ENCODE measurements at regions not wholly inside any gene's neighbourhood (a gene's known extent, or its start where the extent isn't known, plus 50 kb on each side); places are given as distances from the start of the nearest gene placed in this dataset.
"Not testable (repeated sequence)": the region's sequence is repeated elsewhere in the genome, so short reads cannot be mapped to it uniquely, and the experiment has no call there.

GRCh38 chr15:69760890-69761568, 308.4 kb downstream of the RPLP1 start:
- DNase-seq = peak in 1 of 3 donors; percentile 96

- peak in 1 of 3 donors; percentile 38 for DNase-seq
Observed at GRCh38 chr15:69762373-69763148, 309.9 kb downstream of the RPLP1 start.

- no peak for DNase-seq
Observed at GRCh38 chr15:69763831-69764230, 311.2 kb downstream of the RPLP1 start.

- no peak for DNase-seq
Observed at GRCh38 chr15:69766156-69766555, 313.5 kb downstream of the RPLP1 start.

DNA sequence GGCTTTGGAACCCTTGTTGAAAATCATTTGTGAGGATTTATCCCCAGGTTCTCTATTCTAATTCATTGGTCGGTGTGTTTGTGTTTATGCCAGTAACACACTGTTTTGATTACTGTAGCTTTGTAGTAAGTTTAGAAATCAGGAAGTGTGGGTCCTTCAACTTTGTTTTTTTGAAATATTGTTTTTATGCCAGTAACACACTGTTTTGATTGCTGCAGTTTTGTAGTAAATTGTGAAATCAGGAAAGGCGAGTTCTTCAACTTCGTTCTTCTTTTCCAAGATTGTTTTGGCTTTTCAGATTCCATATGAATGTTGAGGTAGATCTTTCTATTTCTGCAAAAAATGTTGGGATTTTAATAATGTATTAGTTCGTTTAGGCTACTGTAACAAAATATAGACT, 314.6 kb downstream of the RPLP1 start:
- DNase-seq = no peak

DNA sequence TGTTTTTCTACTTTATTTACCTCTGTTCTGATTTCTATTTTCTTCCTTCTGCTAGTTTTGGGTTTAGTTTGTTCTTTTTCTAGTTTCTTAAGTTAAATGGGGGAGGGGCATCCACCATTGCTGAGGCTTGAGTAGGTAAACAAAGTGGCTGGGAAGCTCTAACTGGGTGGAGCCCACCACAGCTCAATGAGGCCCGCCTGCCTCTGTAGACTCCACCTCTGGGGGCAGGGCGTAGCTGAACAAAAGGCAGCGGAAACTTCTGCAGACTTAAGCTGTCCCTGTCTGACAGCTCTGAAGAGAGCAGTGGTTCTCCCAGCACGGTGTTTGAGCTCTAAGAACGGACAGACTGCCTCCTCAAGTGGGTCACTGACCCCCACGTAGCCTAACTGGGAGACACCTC, 316.7 kb downstream of the RPLP1 start:
- not testable (repeated sequence) for DNase-seq

- not testable (repeated sequence) for DNase-seq
Observed at GRCh38 chr15:69774258-69774657, 321.6 kb downstream of the RPLP1 start.

DNA sequence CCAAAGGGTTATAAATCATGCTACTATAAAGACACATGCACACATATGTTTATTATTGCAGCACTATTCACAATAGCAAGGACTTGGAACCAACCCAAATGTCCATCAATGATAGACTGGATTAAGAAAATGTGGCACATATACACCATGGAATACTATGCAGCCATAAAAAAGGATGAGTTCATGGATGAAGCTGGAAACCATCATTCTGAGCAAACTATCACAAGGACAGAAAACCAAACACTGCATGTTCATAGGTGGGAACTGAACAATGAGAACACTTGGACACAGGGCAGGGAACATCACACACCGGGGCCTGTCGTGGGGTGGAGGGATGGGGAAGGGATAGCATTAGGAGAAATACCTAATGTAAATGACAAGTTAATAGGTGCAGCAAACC, 322.1 kb downstream of the RPLP1 start:
- DNase-seq = not testable (repeated sequence)

- no peak for DNase-seq
Observed at GRCh38 chr15:69777356-69777755, 320.4 kb downstream of the TLE3 start.

DNA sequence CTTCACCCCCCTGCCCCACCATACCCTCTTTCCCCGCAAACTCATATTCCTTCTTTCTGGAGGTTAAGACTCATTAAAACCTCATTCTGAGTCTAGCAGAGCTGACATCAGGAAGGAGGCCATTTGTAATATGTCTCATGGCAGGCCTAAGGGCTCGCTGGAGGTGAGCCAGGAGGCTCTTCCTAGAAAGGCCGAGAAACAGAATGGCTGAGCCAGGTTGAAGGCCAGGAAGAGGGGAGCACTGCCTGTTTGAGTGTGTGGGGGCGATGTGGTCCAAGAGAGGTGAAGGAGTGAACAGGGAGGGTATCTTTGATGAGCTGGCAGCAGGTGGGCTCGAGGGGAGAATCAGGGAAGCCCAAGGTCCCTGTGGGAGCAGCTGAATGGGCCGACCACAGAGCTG, 317.3 kb downstream of the TLE3 start:
- peak in 1 of 3 donors; percentile 45 for DNase-seq

GRCh38 chr15:69780981-69781380, 316.7 kb downstream of the TLE3 start:
- no peak for DNase-seq

GRCh38 chr15:69781411-69782125, 316.1 kb downstream of the TLE3 start:
- DNase-seq = no peak

GRCh38 chr15:69782139-69782658, 315.5 kb downstream of the TLE3 start:
- DNase-seq = no peak

DNA sequence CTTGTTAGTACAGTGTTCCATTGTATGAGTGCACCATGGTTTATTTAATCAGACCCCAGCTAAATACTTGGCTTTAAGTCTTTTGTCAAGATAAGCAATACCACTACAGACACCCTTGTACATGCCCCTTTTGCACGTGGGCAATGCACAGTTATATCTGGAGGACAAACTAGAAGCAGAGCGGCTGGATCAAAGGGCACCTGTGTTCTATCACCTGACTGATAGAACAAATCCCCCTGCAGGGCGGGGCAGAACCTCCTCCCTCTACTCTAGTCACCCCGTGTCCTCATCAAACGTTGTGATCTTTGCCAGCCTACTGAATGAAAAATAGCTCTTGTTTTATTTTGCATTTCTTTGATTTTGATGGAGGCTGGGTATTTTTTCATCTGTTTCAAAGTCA, 314.9 kb downstream of the TLE3 start:
- DNase-seq = no peak

GRCh38 chr15:69783211-69783610, 314.5 kb downstream of the TLE3 start:
- DNase-seq = no peak

DNA sequence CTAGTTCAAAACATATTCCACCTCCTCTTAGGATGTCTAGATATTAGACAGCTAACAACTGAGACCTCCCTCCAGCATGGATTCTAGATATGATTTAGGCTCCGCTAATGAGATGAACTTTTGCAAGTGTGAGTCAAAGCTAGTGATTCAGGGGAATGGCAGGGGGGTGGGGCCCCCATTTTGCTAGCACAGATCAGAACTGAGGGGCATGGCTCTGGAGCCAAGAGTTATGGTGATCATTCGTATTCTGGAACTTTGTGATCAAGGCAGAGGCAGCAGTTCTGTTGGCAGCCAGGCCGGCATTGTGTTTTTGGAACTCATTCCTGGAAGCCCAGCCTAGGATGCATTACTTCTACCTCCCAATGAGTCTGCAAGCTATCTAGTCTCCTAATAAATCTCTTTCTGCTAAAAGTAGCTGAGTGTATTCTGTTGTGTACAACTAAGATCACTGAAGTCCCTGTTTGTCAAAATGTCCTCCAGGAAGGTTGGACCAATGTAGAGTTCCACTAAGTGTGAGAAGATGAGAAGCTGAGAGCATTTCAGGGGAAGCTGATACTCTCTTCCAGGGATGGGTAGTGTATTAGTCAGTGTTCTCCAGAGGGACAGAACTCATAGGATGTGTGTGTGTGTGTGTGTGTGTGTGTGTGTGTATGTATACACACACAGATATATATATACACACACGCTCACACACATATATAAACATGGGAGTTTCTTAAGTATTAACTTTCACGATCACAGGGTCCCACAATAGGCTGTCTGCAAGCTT, 312.7 kb downstream of the TLE3 start:
- peak in 2 of 3 donors; percentile 11 to 63 for DNase-seq

GRCh38 chr15:69786136-69786701, 311.5 kb downstream of the TLE3 start:
- no peak for DNase-seq

GRCh38 chr15:69787791-69788190, 309.9 kb downstream of the TLE3 start:
- DNase-seq = no peak

DNA sequence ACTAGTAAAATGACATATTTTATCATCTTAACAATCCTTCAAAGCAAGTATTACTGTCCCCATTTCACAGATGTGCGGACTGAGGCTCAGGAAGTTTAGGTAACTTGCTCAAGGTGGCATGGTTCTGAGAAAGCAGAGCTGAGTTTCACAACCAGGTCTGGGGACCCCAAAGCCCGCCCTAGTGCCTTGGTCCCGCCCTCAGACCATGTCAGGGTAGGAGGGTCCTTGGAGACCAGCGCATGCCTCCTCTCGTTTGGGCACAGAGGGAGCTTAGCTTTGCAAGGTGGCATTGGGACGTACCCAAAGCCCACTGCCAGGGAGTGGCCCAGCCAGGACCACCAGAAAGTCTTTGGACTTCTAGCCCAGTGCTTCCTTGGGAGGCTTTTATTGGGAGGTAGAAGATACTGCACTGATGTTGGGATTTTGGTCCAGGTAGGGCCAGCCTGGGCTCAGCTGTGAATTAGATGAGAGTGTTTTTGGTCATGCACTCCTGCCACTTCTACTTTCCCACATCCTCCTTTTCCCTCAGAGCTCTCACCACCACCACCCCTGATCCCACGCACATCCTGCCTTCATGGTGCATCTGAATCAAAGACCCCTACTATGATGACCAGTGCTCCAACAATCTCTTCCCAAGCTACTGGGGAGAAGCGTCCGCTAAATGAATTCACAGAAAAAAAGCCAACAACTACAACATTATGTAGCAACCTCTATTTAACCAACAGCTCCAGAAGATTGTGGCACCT, 307.9 kb downstream of the TLE3 start:
- DNase-seq = no peak

DNA sequence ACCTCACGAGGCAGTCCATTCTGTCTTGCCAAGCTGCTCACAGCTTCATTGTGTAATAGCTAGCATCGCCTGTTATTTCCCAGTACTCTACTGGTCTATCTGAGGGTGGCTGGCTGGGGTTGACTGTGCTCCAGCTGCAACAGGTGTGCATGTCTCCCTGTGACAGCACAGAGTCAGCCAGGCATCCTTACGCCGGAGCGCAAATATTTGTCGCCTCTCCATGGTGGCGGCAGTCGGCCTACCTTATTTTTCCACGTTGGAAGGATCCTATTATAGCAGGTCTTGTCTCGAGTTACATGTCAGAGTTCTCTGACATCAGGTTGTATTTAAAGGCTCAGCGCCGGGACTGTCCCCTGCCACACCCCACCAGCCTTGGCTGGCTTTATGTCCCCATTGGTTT, 307.1 kb downstream of the TLE3 start:
- peak in 2 of 3 donors; percentile 44 to 54 for DNase-seq

- no peak for DNase-seq
Observed at GRCh38 chr15:69792823-69793222, 304.9 kb downstream of the TLE3 start.
